BE2C (cell line): ENCODE measurements at regions not wholly inside any gene's neighbourhood (a gene's known extent, or its start where the extent isn't known, plus 50 kb on each side); places are given as distances from the start of the nearest gene placed in this dataset.

ENCODE experiments used
- DNase-seq: peaks from one replicate; pipeline ENCODE4 v3.0.0-alpha.2; 2020
- H3K27me3 ChIP-seq: fragments of 250-450 bp; sonication (Bioruptor Pico); 2 replicates; pipeline ENCODE4 v1.5.1; 2020; ENCODE audit warnings: mild to moderate bottlenecking
- H3K36me3 ChIP-seq: fragments of 250-450 bp; sonication (Bioruptor Pico); 2 replicates; pipeline ENCODE4 v1.5.1; 2020; ENCODE audit warnings: mild to moderate bottlenecking
- H3K4me1 ChIP-seq: fragments of 250-450 bp; sonication (Bioruptor Pico); 2 replicates; pipeline ENCODE4 v1.5.1; 2020
- H3K4me3 ChIP-seq: 2 replicates; pipeline ENCODE4 v1.5.1; 2011; ENCODE audit warnings: low read depth, low read length
- H3K9me3 ChIP-seq: fragments of 250-450 bp; sonication (Bioruptor Pico); 2 replicates; pipeline ENCODE4 v1.5.1; 2020
- CTCF ChIP-seq: IDR thresholded peaks from 2 replicates; pipeline ENCODE4 v1.5.1; 2012; ENCODE audit warnings: mild to moderate bottlenecking, low read depth, low read length

DNA sequence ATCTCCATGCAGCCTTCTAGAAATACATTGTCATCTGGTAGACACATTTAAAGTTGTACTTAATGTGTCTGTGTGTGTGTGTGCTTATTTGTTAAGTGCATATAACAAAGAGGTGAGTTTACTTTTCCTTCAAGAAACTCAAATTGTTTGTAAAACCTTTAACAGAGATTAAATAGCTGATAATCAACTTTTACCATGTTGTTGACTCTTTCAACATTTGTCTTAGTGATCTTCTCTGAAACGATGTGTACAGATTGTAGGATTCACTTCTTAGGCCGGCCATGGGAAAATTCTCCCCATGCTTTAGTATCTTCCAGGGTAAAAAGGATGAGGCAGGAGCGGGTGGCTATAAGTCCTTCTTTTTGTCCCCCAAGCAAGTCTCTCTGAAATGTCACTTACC, 292.9 kb upstream of the MAF start:
- no peak overlapping the region for H3K4me3 ChIP-seq
- DNase-seq = no peak
- no peaks in the 10 kb centered on the region for H3K4me1 ChIP-seq
- H3K36me3 ChIP-seq = no peaks in the 10 kb centered on the region
- TF ChIP-seq CTCF = no peak
- no peaks in the 10 kb centered on the region for H3K9me3 ChIP-seq
- H3K27me3 ChIP-seq = no peaks in the 10 kb centered on the region

DNA sequence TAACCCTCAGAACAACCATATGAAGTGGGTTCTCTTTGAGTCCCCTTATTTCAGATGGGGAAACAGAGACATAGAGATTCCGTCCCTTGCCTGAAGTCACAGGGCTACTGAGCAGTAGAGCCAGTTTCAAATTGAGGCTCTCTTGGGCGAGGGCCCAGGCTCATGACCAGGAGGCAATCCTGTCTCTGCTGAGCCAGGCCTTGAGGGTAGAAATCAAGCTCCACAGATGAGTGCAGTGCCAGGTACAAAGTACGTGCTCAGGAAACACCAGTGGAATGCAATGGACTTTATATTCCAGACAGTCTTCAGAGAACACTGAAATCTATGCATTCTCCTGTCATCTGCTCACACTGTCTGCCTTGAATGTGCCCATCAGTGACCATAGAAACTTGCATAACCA, 291.7 kb upstream of the MAF start:
- H3K4me3 ChIP-seq = no peak overlapping the region
- H3K9me3 ChIP-seq = no peaks in the 10 kb centered on the region
- H3K27me3 ChIP-seq = no peaks in the 10 kb centered on the region
- TF ChIP-seq CTCF = no peak
- H3K36me3 ChIP-seq = no peaks in the 10 kb centered on the region
- no peak for DNase-seq
- no peaks in the 10 kb centered on the region for H3K4me1 ChIP-seq

DNA sequence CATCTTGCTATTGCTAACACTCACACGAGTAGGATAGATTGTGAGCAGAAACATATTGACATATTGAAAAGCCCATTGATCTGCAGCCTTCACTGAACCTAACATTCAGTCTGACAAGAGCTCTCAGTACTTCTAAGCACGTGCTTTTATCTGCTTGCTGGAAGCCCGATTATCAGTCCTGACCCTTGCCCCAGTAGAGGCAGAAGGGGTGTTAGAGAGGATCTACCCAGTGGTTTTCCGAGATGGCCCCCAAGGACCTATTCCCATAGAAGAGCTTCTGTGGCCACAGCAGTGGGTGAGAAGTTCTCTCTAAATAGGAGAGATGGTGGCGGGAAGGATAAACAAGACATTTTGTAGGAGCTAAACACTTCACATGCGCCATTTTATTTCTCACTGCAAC, 290.9 kb upstream of the MAF start:
- no peaks in the 10 kb centered on the region for H3K9me3 ChIP-seq
- no peaks in the 10 kb centered on the region for H3K36me3 ChIP-seq
- no peak for DNase-seq
- no peak overlapping the region for H3K4me3 ChIP-seq
- no peak for TF ChIP-seq CTCF
- H3K4me1 ChIP-seq = no peaks in the 10 kb centered on the region
- no peaks in the 10 kb centered on the region for H3K27me3 ChIP-seq

DNA sequence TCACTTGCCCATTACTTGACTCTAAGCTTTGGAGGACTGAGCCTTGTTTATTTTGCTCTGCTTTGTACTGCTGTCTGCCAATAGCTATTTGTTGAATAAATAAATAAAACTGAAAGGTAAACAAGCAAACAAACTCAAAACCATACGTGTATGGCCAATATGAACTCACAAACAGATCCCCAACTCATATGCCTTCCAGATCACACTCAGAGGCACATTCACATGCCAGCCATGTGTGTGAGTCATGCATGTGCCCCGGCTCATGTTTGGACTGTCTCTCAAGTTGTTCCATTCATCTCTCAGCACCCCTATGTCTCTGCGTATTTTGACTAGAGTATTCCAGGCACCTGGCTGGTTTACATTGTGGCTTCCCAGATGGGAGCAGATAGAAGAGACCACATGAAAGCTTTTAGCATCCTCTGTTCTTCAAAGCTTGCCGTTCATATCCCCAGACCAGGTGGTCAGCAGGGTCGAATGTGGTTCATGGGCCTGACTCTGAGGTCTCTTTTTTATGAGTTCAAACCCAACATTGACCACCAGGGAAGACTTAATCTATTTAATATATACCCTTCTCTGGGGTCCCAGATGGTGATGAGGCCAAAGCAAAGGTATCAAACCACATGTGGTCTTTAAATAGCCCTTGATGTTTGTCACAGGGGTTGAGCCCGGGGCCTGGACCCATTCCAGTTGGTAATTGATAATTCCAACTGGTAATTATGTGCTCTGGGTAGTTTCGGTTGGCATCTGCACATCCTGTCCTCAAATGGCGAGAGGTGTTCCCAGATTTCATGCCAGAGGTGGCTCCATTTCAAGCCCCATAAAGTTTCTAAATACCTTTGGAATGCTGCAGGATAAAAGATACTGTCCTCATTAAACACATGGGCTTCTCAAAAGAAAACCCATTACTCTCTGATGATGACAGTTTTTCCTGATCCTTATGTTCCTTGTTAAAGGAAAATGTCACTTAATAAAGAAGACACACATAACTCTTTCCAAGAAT, 287.3 kb upstream of the MAF start:
- Histone ChIP-seq H3K27me3 (no peaks in the 10 kb centered on the region), H3K9me3 (no peaks in the 10 kb centered on the region; the same call in 1 of the 2 replicates), H3K4me1 (no peaks in the 10 kb centered on the region), H3K4me3 (no peak overlapping the region), H3K36me3 (no peaks in the 10 kb centered on the region)
- no peak for TF ChIP-seq CTCF
- DNase-seq = no peak

DNA sequence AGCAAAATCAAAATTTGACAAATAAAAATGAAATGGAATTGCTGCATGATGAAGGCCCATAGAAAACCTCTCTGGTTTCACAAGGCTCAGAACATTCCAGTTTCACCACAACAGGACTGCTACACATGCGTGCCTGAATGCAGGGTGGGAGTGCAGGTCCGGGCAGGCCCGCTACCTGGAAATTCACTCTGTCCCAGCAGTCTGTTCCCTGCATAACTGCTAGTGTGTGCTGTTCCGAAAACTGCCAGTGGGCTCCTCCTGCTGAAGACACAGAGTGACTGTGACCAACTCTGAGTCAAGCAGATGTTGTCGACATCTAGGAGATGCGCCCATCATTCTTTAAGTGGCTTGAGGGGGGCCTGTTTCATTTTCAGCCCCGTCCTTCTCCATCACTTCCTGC, 284.8 kb upstream of the MAF start:
- Histone ChIP-seq H3K27me3 (no peaks in the 10 kb centered on the region), H3K4me1 (no peaks in the 10 kb centered on the region), H3K36me3 (no peaks in the 10 kb centered on the region), H3K4me3 (no peak overlapping the region), H3K9me3 (no peaks in the 10 kb centered on the region; the same call in 1 of the 2 replicates)
- no peak for DNase-seq
- no peak for TF ChIP-seq CTCF

DNA sequence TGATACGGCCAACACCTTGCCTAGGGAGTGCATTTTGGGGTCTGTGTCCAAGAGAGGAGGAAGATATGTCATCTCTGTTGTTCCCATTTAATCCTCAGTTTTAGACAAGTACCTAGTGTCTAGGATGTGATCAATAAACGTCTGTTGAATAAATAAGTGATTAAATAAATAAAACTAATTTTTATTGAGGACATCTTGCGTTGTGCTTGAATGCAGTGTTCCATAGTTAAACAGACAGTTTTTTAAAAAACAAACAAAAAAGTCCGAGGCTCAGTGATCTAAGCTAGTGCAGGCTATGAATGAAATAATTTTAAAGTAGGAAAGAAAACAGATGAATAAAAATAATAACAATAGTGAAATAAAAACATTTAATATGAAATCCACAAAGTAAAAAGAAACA, 283.0 kb upstream of the MAF start:
- Histone ChIP-seq H3K27me3 (no peaks in the 10 kb centered on the region), H3K9me3 (no peaks in the 10 kb centered on the region; the same call in 1 of the 2 replicates), H3K4me1 (no peaks in the 10 kb centered on the region), H3K36me3 (no peaks in the 10 kb centered on the region), H3K4me3 (no peak overlapping the region)
- no peak for TF ChIP-seq CTCF
- no peak for DNase-seq
